ENCODE measurements at regions not wholly inside any gene's neighbourhood (a gene's known extent, or its start where the extent isn't known, plus 50 kb on each side); places are given as distances from the start of the nearest gene placed in this dataset.

DNA sequence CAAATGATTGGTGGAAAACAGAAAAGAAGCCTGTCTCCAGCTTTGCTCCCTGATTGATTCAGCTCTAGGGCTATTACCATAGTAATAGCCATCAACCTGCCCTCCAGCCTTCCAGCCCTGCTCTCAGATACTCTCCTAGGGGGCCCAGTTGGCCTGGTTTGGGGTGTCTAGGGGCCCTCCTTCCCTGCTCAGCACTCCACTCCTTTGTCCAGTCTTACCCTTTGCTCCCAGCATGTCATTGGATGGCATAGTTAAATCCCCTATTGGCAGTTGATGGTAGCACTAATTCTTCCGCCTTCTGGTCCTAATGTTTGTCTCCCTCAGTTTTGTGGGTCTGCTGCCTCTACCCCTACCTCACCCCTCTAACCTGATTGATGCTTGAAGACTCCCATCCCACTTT is 175.4 kb upstream of the PELI2 start:
- H3K27me3 ChIP-seq, result no peaks in the 10 kb centered on the region
- no peak for DNase-seq
- H3K4me3 ChIP-seq, result no peak overlapping the region
- no peaks in the 10 kb centered on the region for H3K9me3 ChIP-seq
- intact Hi-C loops (cut with DNase I; ENCODE audit: low total_unique reads), result no loop called here
- H3K4me1 ChIP-seq, result no peaks in the 10 kb centered on the region
- H3K27ac ChIP-seq, result no peak overlapping the region
- TF ChIP-seq, protein P1, sequence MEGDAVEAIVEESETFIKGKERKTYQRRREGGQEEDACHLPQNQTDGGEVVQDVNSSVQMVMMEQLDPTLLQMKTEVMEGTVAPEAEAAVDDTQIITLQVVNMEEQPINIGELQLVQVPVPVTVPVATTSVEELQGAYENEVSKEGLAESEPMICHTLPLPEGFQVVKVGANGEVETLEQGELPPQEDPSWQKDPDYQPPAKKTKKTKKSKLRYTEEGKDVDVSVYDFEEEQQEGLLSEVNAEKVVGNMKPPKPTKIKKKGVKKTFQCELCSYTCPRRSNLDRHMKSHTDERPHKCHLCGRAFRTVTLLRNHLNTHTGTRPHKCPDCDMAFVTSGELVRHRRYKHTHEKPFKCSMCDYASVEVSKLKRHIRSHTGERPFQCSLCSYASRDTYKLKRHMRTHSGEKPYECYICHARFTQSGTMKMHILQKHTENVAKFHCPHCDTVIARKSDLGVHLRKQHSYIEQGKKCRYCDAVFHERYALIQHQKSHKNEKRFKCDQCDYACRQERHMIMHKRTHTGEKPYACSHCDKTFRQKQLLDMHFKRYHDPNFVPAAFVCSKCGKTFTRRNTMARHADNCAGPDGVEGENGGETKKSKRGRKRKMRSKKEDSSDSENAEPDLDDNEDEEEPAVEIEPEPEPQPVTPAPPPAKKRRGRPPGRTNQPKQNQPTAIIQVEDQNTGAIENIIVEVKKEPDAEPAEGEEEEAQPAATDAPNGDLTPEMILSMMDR (IDR thresholded peaks at IDR 0.05), result no peak
- no peaks in the 10 kb centered on the region for H3K36me3 ChIP-seq

DNA sequence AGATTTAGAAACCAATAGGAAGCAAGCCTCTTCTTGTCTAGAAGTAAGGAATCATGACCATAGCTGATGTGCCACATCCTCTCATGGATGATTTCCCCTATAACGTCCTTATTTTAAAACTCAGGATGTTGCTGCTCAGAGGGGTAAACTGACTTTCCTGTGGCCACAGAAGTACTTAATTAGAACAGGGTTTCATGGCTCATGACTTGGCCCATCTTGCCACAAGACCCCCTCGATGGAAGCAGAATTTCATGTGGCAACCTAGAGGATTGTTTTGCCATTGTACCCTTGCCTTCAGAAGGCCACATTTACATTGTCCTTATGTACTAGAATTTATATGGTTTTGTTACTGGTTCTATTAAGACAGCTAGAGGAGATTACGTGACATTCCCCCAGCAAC is 173.5 kb upstream of the PELI2 start:
- H3K4me1 ChIP-seq, result no peaks in the 10 kb centered on the region
- TF ChIP-seq, protein P1 (IDR thresholded peaks at IDR 0.05), result no peak
- H3K9me3 ChIP-seq, result no peaks in the 10 kb centered on the region
- no peak overlapping the region for H3K27ac ChIP-seq
- intact Hi-C loops (cut with DNase I; ENCODE audit: low total_unique reads), result no loop called here
- no peak overlapping the region for H3K4me3 ChIP-seq
- H3K27me3 ChIP-seq, result no peaks in the 10 kb centered on the region
- DNase-seq, result no peak
- H3K36me3 ChIP-seq, result no peaks in the 10 kb centered on the region

DNA sequence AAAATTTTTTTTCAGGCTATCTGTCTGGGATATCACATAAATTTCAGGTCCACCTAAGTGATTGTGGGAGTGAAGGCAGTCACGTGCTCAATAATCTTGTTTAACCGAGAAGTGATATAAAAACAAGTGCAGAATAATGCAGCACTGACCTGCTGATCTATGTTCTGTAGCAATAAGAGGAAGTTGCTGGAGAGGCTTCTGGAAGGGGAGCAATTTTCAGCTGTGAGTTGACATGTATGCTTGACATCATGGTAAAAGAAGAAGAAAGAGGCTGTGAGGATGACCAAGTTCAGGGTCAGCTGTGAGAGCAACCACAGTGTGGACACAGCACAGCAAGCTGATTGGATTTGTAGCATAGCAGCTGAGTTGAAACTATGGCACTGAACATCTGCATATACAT is 172.0 kb upstream of the PELI2 start:
- Histone ChIP-seq H3K4me1 (no peaks in the 10 kb centered on the region), H3K4me3 (no peak overlapping the region), H3K27ac (no peak overlapping the region), H3K9me3 (no peaks in the 10 kb centered on the region), H3K27me3 (no peaks in the 10 kb centered on the region), H3K36me3 (no peaks in the 10 kb centered on the region)
- DNase-seq, result no peak
- intact Hi-C loops (cut with DNase I; ENCODE audit: low total_unique reads), result no loop called here
- TF ChIP-seq, protein P1 (IDR thresholded peaks at IDR 0.05), result no peak

DNA sequence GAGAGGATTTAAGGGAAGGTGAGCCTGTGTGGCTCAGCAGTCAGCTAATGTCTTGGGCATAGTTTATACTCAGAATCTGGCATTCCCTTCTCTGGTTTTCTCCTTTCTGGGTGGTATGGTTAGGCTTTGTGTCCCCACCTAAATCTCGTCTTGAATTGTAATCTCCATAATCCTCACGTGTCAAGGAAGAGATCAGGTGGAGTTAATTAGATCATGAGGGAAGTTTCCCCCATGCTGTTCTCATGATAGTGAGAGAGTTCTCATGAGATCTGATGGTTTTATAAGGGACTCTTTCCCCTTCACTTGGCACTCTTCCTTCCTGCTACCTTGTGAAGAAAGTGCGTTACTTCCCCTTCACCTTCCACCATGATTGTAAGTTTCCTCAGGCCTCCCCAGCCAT is 169.8 kb upstream of the PELI2 start:
- H3K36me3 ChIP-seq, result no peaks in the 10 kb centered on the region
- intact Hi-C loops (cut with DNase I; ENCODE audit: low total_unique reads), result no loop called here
- no peaks in the 10 kb centered on the region for H3K27me3 ChIP-seq
- H3K4me1 ChIP-seq, result no peaks in the 10 kb centered on the region
- H3K27ac ChIP-seq, result no peak overlapping the region
- H3K4me3 ChIP-seq, result no peak overlapping the region
- H3K9me3 ChIP-seq, result no peaks in the 10 kb centered on the region
- TF ChIP-seq, protein P1 (IDR thresholded peaks at IDR 0.05), result no peak
- DNase-seq, result no peak

DNA sequence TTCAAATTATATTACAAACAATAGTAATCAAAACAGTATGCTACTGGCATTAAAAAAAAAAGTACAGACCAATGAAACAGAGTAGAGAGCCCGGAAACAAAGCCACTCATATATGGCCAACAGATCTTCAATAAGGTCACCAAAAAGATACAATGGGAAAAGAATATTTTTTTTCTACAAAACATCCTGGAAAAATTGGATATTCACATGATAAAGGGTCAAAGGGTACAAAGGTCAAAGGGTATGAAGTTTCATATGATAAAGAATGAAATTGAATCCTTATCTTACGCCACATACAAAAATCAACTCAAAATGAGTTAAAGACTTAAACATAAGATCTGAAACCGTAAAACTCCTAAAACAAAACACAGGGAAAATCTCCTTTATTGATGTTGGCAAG is 168.5 kb upstream of the PELI2 start:
- no peak for DNase-seq
- TF ChIP-seq, protein P1 (IDR thresholded peaks at IDR 0.05), result no peak
- Histone ChIP-seq H3K27me3 (no peaks in the 10 kb centered on the region), H3K27ac (no peak overlapping the region), H3K4me1 (no peaks in the 10 kb centered on the region), H3K36me3 (no peaks in the 10 kb centered on the region), H3K4me3 (no peak overlapping the region), H3K9me3 (no peaks in the 10 kb centered on the region)
- intact Hi-C loops (cut with DNase I; ENCODE audit: low total_unique reads), result no loop called here

DNA sequence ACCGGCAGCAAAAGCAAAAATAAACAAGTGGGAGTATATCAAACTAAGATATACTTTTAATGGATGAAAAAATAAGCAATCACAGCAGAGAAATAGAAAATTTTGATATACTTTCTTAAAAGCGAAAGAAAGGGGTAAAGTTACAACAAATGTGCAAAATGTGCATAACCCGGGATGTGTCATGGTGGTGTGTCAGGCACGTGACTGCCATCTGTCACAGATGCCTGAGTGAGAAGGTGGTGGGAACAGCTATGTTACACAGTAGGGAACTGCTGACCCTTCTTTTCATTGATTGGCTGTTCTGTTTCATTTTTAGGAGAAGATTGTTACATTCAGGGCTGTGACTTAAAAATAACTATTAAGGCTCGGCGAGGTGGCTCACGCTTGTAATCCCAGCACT is 168.1 kb upstream of the PELI2 start:
- H3K4me3 ChIP-seq, result no peak overlapping the region
- no peaks in the 10 kb centered on the region for H3K9me3 ChIP-seq
- DNase-seq, result no peak
- H3K27ac ChIP-seq, result no peak overlapping the region
- no peaks in the 10 kb centered on the region for H3K4me1 ChIP-seq
- H3K27me3 ChIP-seq, result no peaks in the 10 kb centered on the region
- TF ChIP-seq, protein P1 (IDR thresholded peaks at IDR 0.05), result no peak
- intact Hi-C loops (cut with DNase I; ENCODE audit: low total_unique reads), result no loop called here
- H3K36me3 ChIP-seq, result no peaks in the 10 kb centered on the region

Data from tibial artery (tissue), 4 donors.